Neural cell (in vitro differentiated cells): ENCODE measurements at regions not wholly inside any gene's neighbourhood (a gene's known extent, or its start where the extent isn't known, plus 50 kb on each side); places are given as distances from the start of the nearest gene placed in this dataset.

Experiments used
- CTCF ChIP-seq: fragments of 450-650 bp; IDR thresholded peaks from 2 replicates; pipeline ENCODE4 v1.5.1; 2014; ENCODE audit warnings: antibody characterized with exemption, mild to moderate bottlenecking, moderate library complexity; ENCODE audit not compliant: poor library complexity, severe bottlenecking
- EP300 ChIP-seq: fragments of 450-650 bp; conservative IDR thresholded peaks from 2 replicates; pipeline ENCODE4 v1.6.1; 2014; ENCODE audit warnings: antibody characterized with exemption, mild to moderate bottlenecking, moderate library complexity; ENCODE audit not compliant: poor library complexity, severe bottlenecking
- EZH2 ChIP-seq: fragments of 200-600, 300-800 bp; shearing (Covaris generic), sonication (generic); IDR thresholded peaks from 2 replicates; pipeline ENCODE4 v1.6.1; 2014; ENCODE audit warnings: antibody characterized with exemption, low read length, borderline replicate concordance, mild to moderate bottlenecking; ENCODE audit not compliant: insufficient read depth, poor library complexity, severe bottlenecking
- POLR2AphosphoS5 ChIP-seq: IDR thresholded peaks from 2 replicates; pipeline ENCODE4 v1.6.1; 2012
- RAD21 ChIP-seq: fragments of 450-650 bp; conservative IDR thresholded peaks from 2 replicates; pipeline ENCODE4 v1.6.1; 2014; ENCODE audit warnings: antibody characterized with exemption, mild to moderate bottlenecking, moderate library complexity
- REST ChIP-seq: IDR thresholded peaks from 2 replicates; pipeline ENCODE4 v1.6.1; 2012; ENCODE audit warnings: borderline replicate concordance
- SMC3 ChIP-seq: fragments of 450-650 bp; conservative IDR thresholded peaks from 2 replicates; pipeline ENCODE4 v1.6.1; 2014; ENCODE audit warnings: antibody characterized with exemption, mild to moderate bottlenecking, moderate library complexity; ENCODE audit not compliant: poor library complexity
- TAF1 ChIP-seq: IDR thresholded peaks from 2 replicates; pipeline ENCODE4 v1.6.1; 2012; ENCODE audit warnings: low read depth

- TF ChIP-seq CTCF (no peak), EZH2 (no peak), RAD21 (no peak), REST (no peak), POLR2AphosphoS5 (no peak), EP300 (no peak), TAF1 (no peak), SMC3 (no peak)
Observed at GRCh38 chr13:99640260-99640659, 139.0 kb downstream of the TM9SF2 start.
